ENCODE measurements at regions not wholly inside any gene's neighbourhood (a gene's known extent, or its start where the extent isn't known, plus 50 kb on each side); places are given as distances from the start of the nearest gene placed in this dataset.
"Not testable (repeated sequence)": the region's sequence is repeated elsewhere in the genome, so short reads cannot be mapped to it uniquely, and the experiment has no call there.

- DNase-seq (ENCODE audit: low read depth in 2 of 2), result no peak
Observed at GRCh38 chr20:54324041-54324440, 116.2 kb downstream of the PFDN4 start.

- DNase-seq (ENCODE audit: low read depth in 2 of 2), result no peak
Observed at GRCh38 chr20:54324652-54325285, 116.9 kb downstream of the PFDN4 start.

- DNase-seq (ENCODE audit: low read depth in 2 of 2), result no peak
Observed at GRCh38 chr20:54335299-54335698, 127.4 kb downstream of the PFDN4 start.

- no peak for DNase-seq (ENCODE audit: low read depth in 2 of 2)
Observed at GRCh38 chr20:54337144-54337543, 129.3 kb downstream of the PFDN4 start.

GRCh38 chr20:54339093-54339492 is 131.2 kb downstream of the PFDN4 start:
- DNase-seq (ENCODE audit: low read depth in 2 of 2), result no peak

GRCh38 chr20:54340206-54340605 is 132.3 kb downstream of the PFDN4 start:
- DNase-seq (ENCODE audit: low read depth in 2 of 2), result no peak

- no peak for DNase-seq (ENCODE audit: low read depth in 2 of 2)
Observed at GRCh38 chr20:54340667-54341081, 132.8 kb downstream of the PFDN4 start.

- DNase-seq (ENCODE audit: low read depth in 2 of 2), result no peak
Observed at GRCh38 chr20:54342258-54342920, 133.0 kb upstream of the DOK5 start.

- no peak for DNase-seq (ENCODE audit: low read depth in 2 of 2)
Observed at GRCh38 chr20:54343099-54343498, 132.3 kb upstream of the DOK5 start.

- no peak for DNase-seq (ENCODE audit: low read depth in 2 of 2)
Observed at GRCh38 chr20:54343634-54344033, 131.8 kb upstream of the DOK5 start.

GRCh38 chr20:54344832-54345231 is 130.6 kb upstream of the DOK5 start:
- DNase-seq (ENCODE audit: low read depth in 2 of 2), result no peak

GRCh38 chr20:54345301-54345724 is 130.1 kb upstream of the DOK5 start:
- no peak for DNase-seq (ENCODE audit: low read depth in 2 of 2)

- DNase-seq (ENCODE audit: low read depth in 2 of 2), result no peak
Observed at GRCh38 chr20:54345821-54346220, 129.6 kb upstream of the DOK5 start.

- DNase-seq (ENCODE audit: low read depth in 2 of 2), result no peak
Observed at GRCh38 chr20:54346276-54346675, 129.1 kb upstream of the DOK5 start.

GRCh38 chr20:54347166-54347833 is 128.1 kb upstream of the DOK5 start:
- no peak for DNase-seq (ENCODE audit: low read depth in 2 of 2)

GRCh38 chr20:54350415-54350814 is 125.0 kb upstream of the DOK5 start:
- DNase-seq (ENCODE audit: low read depth in 2 of 2), result no peak

- DNase-seq (ENCODE audit: low read depth in 2 of 2), result no peak
Observed at GRCh38 chr20:54351371-54352136, 123.8 kb upstream of the DOK5 start.

- DNase-seq (ENCODE audit: low read depth in 2 of 2), result not testable (repeated sequence)
Observed at GRCh38 chr20:54352541-54352940, 122.9 kb upstream of the DOK5 start.

GRCh38 chr20:54353292-54353691 is 122.1 kb upstream of the DOK5 start:
- DNase-seq (ENCODE audit: low read depth in 2 of 2), result no peak

- no peak for DNase-seq (ENCODE audit: low read depth in 2 of 2)
Observed at GRCh38 chr20:54355631-54356280, 119.6 kb upstream of the DOK5 start.

GRCh38 chr20:54356801-54357200 is 118.6 kb upstream of the DOK5 start:
- DNase-seq (ENCODE audit: low read depth in 2 of 2), result no peak

GRCh38 chr20:54361475-54361874 is 113.9 kb upstream of the DOK5 start:
- no peak for DNase-seq (ENCODE audit: low read depth in 2 of 2)
